Astrocyte (in vitro differentiated cells and primary cell): ENCODE measurements at regions not wholly inside any gene's neighbourhood (a gene's known extent, or its start where the extent isn't known, plus 50 kb on each side); places are given as distances from the start of the nearest gene placed in this dataset.

ENCODE experiments used
- DNase-seq: peaks from one replicate; pipeline ENCODE4 v3.0.0-alpha.2; 2010; ENCODE audit warnings: low read depth
- FAIRE-seq: peaks from 2 replicates; lab custom pipeline; 2011; peaks lifted over from hg19 to GRCh38; lab: Jason Lieb, UNC
- H2AFZ ChIP-seq: 2 replicates; pipeline ENCODE4 v1.6.0; 2012; ENCODE audit warnings: low read depth, low read length, inconsistent platforms
- H3K27ac ChIP-seq: 2 replicates; pipeline ENCODE4 v1.5.1; 2011; ENCODE audit warnings: low read depth, low read length, inconsistent platforms
- H3K27me3 ChIP-seq: 2 replicates; pipeline ENCODE4 v1.6.0; 2011; ENCODE audit warnings: low read length, inconsistent platforms; ENCODE audit not compliant: insufficient read depth
- H3K36me3 ChIP-seq: 2 replicates; pipeline ENCODE4 v1.5.1; 2011; ENCODE audit warnings: low read length, inconsistent platforms; ENCODE audit not compliant: insufficient read depth
- H3K4me1 ChIP-seq: 2 replicates; pipeline ENCODE4 v1.5.1; 2011; ENCODE audit warnings: low read length, inconsistent platforms; ENCODE audit not compliant: insufficient read depth
- H3K4me2 ChIP-seq: 2 replicates; pipeline ENCODE4 v1.6.0; 2012; ENCODE audit warnings: low read length, inconsistent platforms
- H3K4me3 ChIP-seq: 2 replicates; pipeline ENCODE4 v1.5.1; 2011; ENCODE audit warnings: low read depth, mild to moderate bottlenecking, low read length, inconsistent platforms; ENCODE audit not compliant: insufficient read depth
- H3K79me2 ChIP-seq: 2 replicates; pipeline ENCODE4 v1.6.0; 2012; ENCODE audit warnings: mild to moderate bottlenecking, low read length, inconsistent platforms; ENCODE audit not compliant: insufficient read depth
- H3K9ac ChIP-seq: 2 replicates; pipeline ENCODE4 v1.6.0; 2012; ENCODE audit warnings: mild to moderate bottlenecking, low read length, inconsistent platforms
- H3K9me3 ChIP-seq: 2 replicates; pipeline ENCODE4 v1.5.1; 2012; ENCODE audit warnings: low read depth, mild to moderate bottlenecking, low read length, inconsistent platforms; ENCODE audit not compliant: insufficient read depth
- H4K20me1 ChIP-seq: 2 replicates; pipeline ENCODE4 v1.6.0; 2012; ENCODE audit warnings: low read length, inconsistent platforms; ENCODE audit not compliant: insufficient read depth
- H3K27ac Mint-ChIP-seq: one replicate; pipeline ENCODE4 v1.8.0; 2021; ENCODE audit warnings: mild to moderate bottlenecking, mixed read lengths; ENCODE audit not compliant: unreplicated experiment
- H3K27me3 Mint-ChIP-seq: one replicate; pipeline ENCODE4 v1.8.0; 2021; ENCODE audit warnings: low read depth, mixed read lengths; ENCODE audit not compliant: unreplicated experiment
- H3K36me3 Mint-ChIP-seq: one replicate; pipeline ENCODE4 v1.8.0; 2021; ENCODE audit warnings: low read depth, mixed read lengths; ENCODE audit not compliant: unreplicated experiment
- H3K4me1 Mint-ChIP-seq: one replicate; pipeline ENCODE4 v1.8.0; 2021; ENCODE audit warnings: low read depth, mixed read lengths; ENCODE audit not compliant: unreplicated experiment
- H3K4me3 Mint-ChIP-seq: one replicate; pipeline ENCODE4 v1.8.0; 2021; ENCODE audit warnings: mild to moderate bottlenecking, moderate library complexity, mixed read lengths; ENCODE audit not compliant: unreplicated experiment
- H3K9me3 Mint-ChIP-seq: one replicate; pipeline ENCODE4 v1.8.0; 2021; ENCODE audit warnings: mild to moderate bottlenecking, mixed read lengths; ENCODE audit not compliant: unreplicated experiment
- CTCF ChIP-seq: IDR thresholded peaks from 2 replicates; pipeline ENCODE4 v1.5.1; 2011; ENCODE audit warnings: low read depth, mild to moderate bottlenecking, inconsistent platforms, low read length, moderate library complexity; ENCODE audit not compliant: insufficient read depth
- EZH2 ChIP-seq: IDR thresholded peaks from 2 replicates; pipeline ENCODE4 v1.6.1; 2012; ENCODE audit warnings: mild to moderate bottlenecking, low read length, inconsistent platforms; ENCODE audit not compliant: insufficient read depth

- Histone ChIP-seq H3K4me3 (no peak overlapping the region), H3K9ac (no peak overlapping the region), H3K79me2 (no peaks in the 10 kb centered on the region), H3K27me3 (no peaks in the 10 kb centered on the region), H2AFZ (no peak overlapping the region), H3K4me1 (no peaks in the 10 kb centered on the region), H3K27ac (no peak overlapping the region), H3K36me3 (no peaks in the 10 kb centered on the region), H4K20me1 (no peaks in the 10 kb centered on the region), H3K9me3 (no peaks in the 10 kb centered on the region), H3K4me2 (no peak overlapping the region)
- TF ChIP-seq CTCF: no peak
- TF ChIP-seq EZH2: no peak
- no peak for FAIRE-seq
- no peak for DNase-seq
- no peaks in the 10 kb centered on the region for H3K4me1 Mint-ChIP-seq
- no peak overlapping the region for H3K4me3 Mint-ChIP-seq
- H3K36me3 Mint-ChIP-seq: no peaks in the 10 kb centered on the region
- H3K27me3 Mint-ChIP-seq: no peaks in the 10 kb centered on the region
- H3K27ac Mint-ChIP-seq: no peak overlapping the region
- H3K9me3 Mint-ChIP-seq: peaks cover 6% of the 10 kb centered on the region
These were observed 2747.1 kb downstream of the PCDH7 start for GRCh38 chr4:33467291-33467690.

- Histone ChIP-seq H3K4me2 (no peak overlapping the region), H4K20me1 (no peaks in the 10 kb centered on the region), H3K27ac (no peak overlapping the region), H3K36me3 (no peaks in the 10 kb centered on the region), H2AFZ (no peak overlapping the region), H3K79me2 (no peaks in the 10 kb centered on the region), H3K27me3 (no peaks in the 10 kb centered on the region), H3K9ac (no peak overlapping the region), H3K4me1 (no peaks in the 10 kb centered on the region), H3K9me3 (no peaks in the 10 kb centered on the region), H3K4me3 (no peak overlapping the region)
- Mint-ChIP-seq H3K27ac (no peak overlapping the region), H3K36me3 (no peaks in the 10 kb centered on the region), H3K27me3 (no peaks in the 10 kb centered on the region), H3K4me3 (no peak overlapping the region), H3K9me3 (peaks cover 6% of the 10 kb centered on the region), H3K4me1 (no peaks in the 10 kb centered on the region)
- DNase-seq (no peak), FAIRE-seq (no peak)
- no peak for TF ChIP-seq CTCF
- TF ChIP-seq EZH2: no peak
These were observed 2750.6 kb downstream of the PCDH7 start for GRCh38 chr4:33470805-33471204.

- H3K27ac Mint-ChIP-seq: no peak overlapping the region
- Histone ChIP-seq H4K20me1 (no peaks in the 10 kb centered on the region), H3K27me3 (no peaks in the 10 kb centered on the region), H3K9ac (no peak overlapping the region), H3K4me1 (no peaks in the 10 kb centered on the region), H3K4me2 (no peak overlapping the region), H3K79me2 (no peaks in the 10 kb centered on the region), H2AFZ (no peak overlapping the region), H3K27ac (no peak overlapping the region), H3K4me3 (no peak overlapping the region), H3K9me3 (no peaks in the 10 kb centered on the region), H3K36me3 (no peaks in the 10 kb centered on the region)
- DNase-seq (no peak), FAIRE-seq (no peak)
- H3K4me1 Mint-ChIP-seq: no peaks in the 10 kb centered on the region
- no peak overlapping the region for H3K4me3 Mint-ChIP-seq
- H3K27me3 Mint-ChIP-seq: no peaks in the 10 kb centered on the region
- H3K36me3 Mint-ChIP-seq: no peaks in the 10 kb centered on the region
- TF ChIP-seq EZH2 (no peak), CTCF (no peak)
- H3K9me3 Mint-ChIP-seq: no peaks in the 10 kb centered on the region
These were observed 2757.5 kb downstream of the PCDH7 start for GRCh38 chr4:33477715-33478114.
